Fibroblast of lung (primary cell): ENCODE measurements at regions not wholly inside any gene's neighbourhood (a gene's known extent, or its start where the extent isn't known, plus 50 kb on each side); places are given as distances from the start of the nearest gene placed in this dataset.

Source experiments
- DNase-seq, 2 donors: peaks; one replicate each; pipeline versions ENCODE4 v3.0.0 to v3.0.0-alpha.2; 2010; ENCODE audit warnings: low read depth in 2 of 2
- H2AFZ ChIP-seq: 2 replicates; pipeline ENCODE4 v1.5.1; 2012; ENCODE audit warnings: low read length, control low read depth, inconsistent platforms
- H3K27ac ChIP-seq: 2 replicates; pipeline ENCODE4 v1.5.1; 2011; ENCODE audit warnings: low read length, control low read depth; ENCODE audit not compliant: insufficient read depth
- H3K27me3 ChIP-seq: 2 replicates; pipeline ENCODE4 v1.5.1; 2011; ENCODE audit warnings: mild to moderate bottlenecking, low read length; ENCODE audit not compliant: control insufficient read depth, insufficient read depth
- H3K36me3 ChIP-seq: 2 replicates; pipeline ENCODE4 v1.5.1; 2011; ENCODE audit warnings: low read length; ENCODE audit not compliant: control insufficient read depth, insufficient read depth
- H3K4me1 ChIP-seq: 2 replicates; pipeline ENCODE4 v1.5.1; 2011; ENCODE audit warnings: low read length; ENCODE audit not compliant: control insufficient read depth, insufficient read depth; ENCODE audit errors: extremely low read depth
- H3K4me2 ChIP-seq: 2 replicates; pipeline ENCODE4 v1.5.1; 2011; ENCODE audit warnings: low read length, control low read depth; ENCODE audit not compliant: insufficient read depth; ENCODE audit errors: extremely low read depth
- H3K4me3 ChIP-seq, 4 experiments: fragments of 200-600 bp in 1 of 4; sonication (generic) in 1 of 4; replicated peaks in 1 of 4; 2 replicates each; pipeline ENCODE4 v1.5.1; 2011 to 2016; ENCODE audit warnings: low read length in 4 of 4, low read depth in 3 of 4, mild to moderate bottlenecking in 3 of 4, control low read depth in 2 of 4, inconsistent platforms in 1 of 4, mixed read lengths in 1 of 4; ENCODE audit not compliant: insufficient read depth in 1 of 4; ENCODE audit errors: control extremely low read depth in 1 of 4
- H3K79me2 ChIP-seq: 2 replicates; pipeline ENCODE4 v1.5.1; 2012; ENCODE audit warnings: mild to moderate bottlenecking, low read length, inconsistent platforms; ENCODE audit not compliant: control insufficient read depth, insufficient read depth
- H3K9ac ChIP-seq: 2 replicates; pipeline ENCODE4 v1.5.1; 2011; ENCODE audit warnings: mild to moderate bottlenecking, low read length, control low read depth; ENCODE audit not compliant: insufficient read depth
- H3K9me3 ChIP-seq: 2 replicates; pipeline ENCODE4 v1.5.1; 2012; ENCODE audit warnings: low read depth, low read length; ENCODE audit not compliant: control insufficient read depth, insufficient read depth
- H4K20me1 ChIP-seq: 2 replicates; pipeline ENCODE4 v1.5.1; 2011; ENCODE audit warnings: low read length; ENCODE audit not compliant: control insufficient read depth, insufficient read depth; ENCODE audit errors: extremely low read depth
- EZH2 ChIP-seq: IDR thresholded peaks from 2 replicates; pipeline ENCODE4 v1.5.1; 2012; ENCODE audit warnings: low read length, control low read depth, mild to moderate bottlenecking; ENCODE audit errors: missing control alignments
- TF ChIP-seq, protein P1 (sequence below), 2 donors: IDR thresholded peaks in 1 of 2; conservative IDR thresholded peaks in 1 of 2; 1 replicate in 1 of 2; 2 replicates in 1 of 2; pipeline ENCODE4 v1.5.1; 2011 to 2012; ENCODE audit warnings: low read length in 2 of 2, control low read depth in 1 of 2, inconsistent platforms in 1 of 2, low read depth in 1 of 2, mild to moderate bottlenecking in 1 of 2

DNA sequence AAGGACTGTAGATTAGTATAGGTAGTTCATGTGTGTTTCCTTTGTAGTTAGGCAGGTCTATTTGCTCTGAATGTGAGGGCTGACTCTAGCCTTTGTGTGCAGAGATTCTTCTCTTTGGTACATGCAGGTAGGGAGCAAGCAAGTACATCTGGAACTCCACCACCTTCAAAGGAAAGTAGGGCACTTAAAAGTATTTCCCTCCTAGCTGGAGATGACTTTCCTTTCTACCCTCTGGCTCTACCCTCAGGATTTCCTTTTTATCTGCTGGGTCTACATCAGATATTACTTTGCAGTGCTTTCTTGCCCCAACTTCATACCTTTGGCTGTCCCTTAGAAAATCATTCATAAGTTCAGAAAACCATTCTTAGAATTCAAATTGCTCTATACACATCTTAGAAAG lies 91.7 kb upstream of the HIVEP3 start:
- no peaks in the 10 kb centered on the region for H4K20me1 ChIP-seq
- H3K4me1 ChIP-seq: no peaks in the 10 kb centered on the region
- H3K27me3 ChIP-seq: no peaks in the 10 kb centered on the region
- H3K36me3 ChIP-seq: no peaks in the 10 kb centered on the region
- no peak overlapping the region for H3K27ac ChIP-seq
- H3K4me2 ChIP-seq: no peak overlapping the region
- no peak overlapping the region for H3K9ac ChIP-seq
- H3K9me3 ChIP-seq: no peaks in the 10 kb centered on the region
- H3K79me2 ChIP-seq: no peaks in the 10 kb centered on the region
- no peak for DNase-seq
- TF ChIP-seq EZH2: no peak
- TF ChIP-seq, protein P1, sequence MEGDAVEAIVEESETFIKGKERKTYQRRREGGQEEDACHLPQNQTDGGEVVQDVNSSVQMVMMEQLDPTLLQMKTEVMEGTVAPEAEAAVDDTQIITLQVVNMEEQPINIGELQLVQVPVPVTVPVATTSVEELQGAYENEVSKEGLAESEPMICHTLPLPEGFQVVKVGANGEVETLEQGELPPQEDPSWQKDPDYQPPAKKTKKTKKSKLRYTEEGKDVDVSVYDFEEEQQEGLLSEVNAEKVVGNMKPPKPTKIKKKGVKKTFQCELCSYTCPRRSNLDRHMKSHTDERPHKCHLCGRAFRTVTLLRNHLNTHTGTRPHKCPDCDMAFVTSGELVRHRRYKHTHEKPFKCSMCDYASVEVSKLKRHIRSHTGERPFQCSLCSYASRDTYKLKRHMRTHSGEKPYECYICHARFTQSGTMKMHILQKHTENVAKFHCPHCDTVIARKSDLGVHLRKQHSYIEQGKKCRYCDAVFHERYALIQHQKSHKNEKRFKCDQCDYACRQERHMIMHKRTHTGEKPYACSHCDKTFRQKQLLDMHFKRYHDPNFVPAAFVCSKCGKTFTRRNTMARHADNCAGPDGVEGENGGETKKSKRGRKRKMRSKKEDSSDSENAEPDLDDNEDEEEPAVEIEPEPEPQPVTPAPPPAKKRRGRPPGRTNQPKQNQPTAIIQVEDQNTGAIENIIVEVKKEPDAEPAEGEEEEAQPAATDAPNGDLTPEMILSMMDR (conservative IDR thresholded peaks at IDR 0.05 in 1 of 2, IDR thresholded peaks at IDR 0.05 in 1 of 2; ENCODE audit: low read depth in 1 of 2, low read length in 2 of 2): no peak
- H2AFZ ChIP-seq: no peak overlapping the region
- H3K4me3 ChIP-seq: no peak overlapping the region

DNA sequence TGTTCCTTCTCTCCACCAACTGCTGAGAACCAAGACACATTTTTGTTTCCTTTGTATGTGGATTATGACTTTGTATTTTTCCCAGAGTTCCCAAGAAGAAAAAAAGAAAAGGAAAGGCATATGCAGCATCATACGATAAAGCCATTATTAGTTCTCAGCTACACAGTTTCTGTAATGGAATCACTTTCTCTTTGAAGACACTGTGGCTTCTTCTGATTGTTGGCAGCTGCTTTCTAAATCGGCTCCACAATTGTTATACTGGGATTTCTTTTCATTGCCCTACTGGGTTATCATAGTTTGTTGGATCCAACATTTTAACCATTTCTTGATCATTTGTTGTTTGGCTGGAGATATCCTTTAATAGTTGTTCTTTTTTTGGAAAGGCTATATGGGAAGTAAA lies 89.5 kb upstream of the HIVEP3 start:
- TF ChIP-seq EZH2: no peak
- TF ChIP-seq, protein P1 (conservative IDR thresholded peaks at IDR 0.05 in 1 of 2, IDR thresholded peaks at IDR 0.05 in 1 of 2; ENCODE audit: low read depth in 1 of 2, low read length in 2 of 2): no peak
- Histone ChIP-seq H2AFZ (no peak overlapping the region), H3K4me2 (no peak overlapping the region)

DNA sequence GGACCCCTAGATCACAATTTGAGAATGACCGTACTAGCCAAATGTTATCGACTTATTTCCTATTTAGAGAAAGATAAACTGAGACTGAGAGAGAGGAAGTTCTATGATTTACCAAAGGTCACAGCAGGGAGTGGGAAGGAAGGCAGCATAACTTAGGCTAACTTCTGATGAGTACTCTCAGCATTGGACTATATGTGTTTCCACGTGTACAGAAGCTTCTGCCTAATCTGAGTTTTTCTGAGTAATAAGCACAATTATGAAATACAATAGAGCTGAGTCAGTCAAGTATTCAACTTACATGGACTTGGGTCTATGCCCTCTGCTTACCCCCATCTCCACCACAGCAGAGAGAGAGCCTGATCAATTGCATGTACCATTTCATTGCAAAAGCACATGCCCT lies 88.1 kb upstream of the HIVEP3 start:
- Histone ChIP-seq H3K9ac (no peak overlapping the region), H3K27ac (no peak overlapping the region), H3K4me2 (no peak overlapping the region), H4K20me1 (no peaks in the 10 kb centered on the region), H3K4me3 (no peak overlapping the region), H3K27me3 (no peaks in the 10 kb centered on the region), H2AFZ (no peak overlapping the region), H3K4me1 (no peaks in the 10 kb centered on the region), H3K79me2 (no peaks in the 10 kb centered on the region), H3K36me3 (no peaks in the 10 kb centered on the region), H3K9me3 (no peaks in the 10 kb centered on the region)
- DNase-seq: peak; percentile 12 to 44
- TF ChIP-seq EZH2: no peak
- TF ChIP-seq, protein P1 (conservative IDR thresholded peaks at IDR 0.05 in 1 of 2, IDR thresholded peaks at IDR 0.05 in 1 of 2; ENCODE audit: low read depth in 1 of 2, low read length in 2 of 2): no peak

More for the DNA sequence above, 89.5 kb upstream of the HIVEP3 start:
- H4K20me1 ChIP-seq: no peaks in the 10 kb centered on the region
- no peaks in the 10 kb centered on the region for H3K36me3 ChIP-seq
- H3K9ac ChIP-seq: no peak overlapping the region
- no peak for DNase-seq
- no peaks in the 10 kb centered on the region for H3K9me3 ChIP-seq
- no peaks in the 10 kb centered on the region for H3K4me1 ChIP-seq
- no peak overlapping the region for H3K27ac ChIP-seq
- no peaks in the 10 kb centered on the region for H3K27me3 ChIP-seq
- no peak overlapping the region for H3K4me3 ChIP-seq
- H3K79me2 ChIP-seq: no peaks in the 10 kb centered on the region
